ENCODE measurements at regions not wholly inside any gene's neighbourhood (a gene's known extent, or its start where the extent isn't known, plus 50 kb on each side); places are given as distances from the start of the nearest gene placed in this dataset.

DNA sequence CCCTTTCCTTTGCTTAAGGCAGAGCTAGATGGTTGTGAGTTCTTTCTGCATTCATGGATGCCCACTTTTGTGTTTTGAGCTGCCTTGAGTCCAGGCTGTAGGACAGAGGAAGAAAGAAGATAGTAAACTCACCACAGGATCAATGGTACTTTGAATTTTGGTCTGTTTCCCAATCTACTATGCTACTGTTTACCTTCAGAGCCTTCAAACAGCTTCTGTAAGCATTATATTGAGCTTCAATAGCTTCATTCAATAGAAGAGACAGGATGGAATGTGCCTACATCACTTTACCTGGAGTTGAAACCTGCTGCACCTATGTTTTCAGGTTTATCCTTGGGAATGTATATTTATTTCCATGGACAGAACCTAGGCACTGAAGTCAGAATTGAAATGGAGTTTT is 397.9 kb upstream of the DYNLRB2 start:
- H3K27ac ChIP-seq = no peak overlapping the region
- TF ChIP-seq, protein P1, sequence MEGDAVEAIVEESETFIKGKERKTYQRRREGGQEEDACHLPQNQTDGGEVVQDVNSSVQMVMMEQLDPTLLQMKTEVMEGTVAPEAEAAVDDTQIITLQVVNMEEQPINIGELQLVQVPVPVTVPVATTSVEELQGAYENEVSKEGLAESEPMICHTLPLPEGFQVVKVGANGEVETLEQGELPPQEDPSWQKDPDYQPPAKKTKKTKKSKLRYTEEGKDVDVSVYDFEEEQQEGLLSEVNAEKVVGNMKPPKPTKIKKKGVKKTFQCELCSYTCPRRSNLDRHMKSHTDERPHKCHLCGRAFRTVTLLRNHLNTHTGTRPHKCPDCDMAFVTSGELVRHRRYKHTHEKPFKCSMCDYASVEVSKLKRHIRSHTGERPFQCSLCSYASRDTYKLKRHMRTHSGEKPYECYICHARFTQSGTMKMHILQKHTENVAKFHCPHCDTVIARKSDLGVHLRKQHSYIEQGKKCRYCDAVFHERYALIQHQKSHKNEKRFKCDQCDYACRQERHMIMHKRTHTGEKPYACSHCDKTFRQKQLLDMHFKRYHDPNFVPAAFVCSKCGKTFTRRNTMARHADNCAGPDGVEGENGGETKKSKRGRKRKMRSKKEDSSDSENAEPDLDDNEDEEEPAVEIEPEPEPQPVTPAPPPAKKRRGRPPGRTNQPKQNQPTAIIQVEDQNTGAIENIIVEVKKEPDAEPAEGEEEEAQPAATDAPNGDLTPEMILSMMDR (IDR thresholded peaks at IDR 0.05; ENCODE audit: low read depth, low read length) = no peak
- no peak for DNase-seq (ENCODE audit: low read depth in 1 of 2, low spot score in 1 of 2)
- no peak overlapping the region for H3K4me3 ChIP-seq
- no peaks in the 10 kb centered on the region for H3K4me1 ChIP-seq (ENCODE audit: low read depth)
- H3K36me3 ChIP-seq = no peaks in the 10 kb centered on the region
- H3K9me3 ChIP-seq (ENCODE audit: low read depth) = no peaks in the 10 kb centered on the region
- peaks cover 3% of the 10 kb centered on the region for H3K27me3 ChIP-seq

- no peak for DNase-seq (ENCODE audit: low read depth in 1 of 2, low spot score in 1 of 2)
- TF ChIP-seq, protein P1 (IDR thresholded peaks at IDR 0.05; ENCODE audit: low read depth, low read length) = no peak
- Histone ChIP-seq H3K27me3 (peaks cover 3% of the 10 kb centered on the region), H3K4me1 (ENCODE audit: low read depth) (no peaks in the 10 kb centered on the region), H3K9me3 (ENCODE audit: low read depth) (no peaks in the 10 kb centered on the region), H3K4me3 (no peak overlapping the region), H3K36me3 (no peaks in the 10 kb centered on the region), H3K27ac (no peak overlapping the region)
These were observed 398.5 kb upstream of the DYNLRB2 start for GRCh38 chr16:80142281-80142680.

- no peak overlapping the region for H3K4me3 ChIP-seq
- H3K36me3 ChIP-seq = no peaks in the 10 kb centered on the region
- H3K27ac ChIP-seq = no peak overlapping the region
- DNase-seq (ENCODE audit: low read depth in 1 of 2, low spot score in 1 of 2) = no peak
- H3K27me3 ChIP-seq = peaks cover 41% of the 10 kb centered on the region
- no peaks in the 10 kb centered on the region for H3K4me1 ChIP-seq (ENCODE audit: low read depth)
- no peaks in the 10 kb centered on the region for H3K9me3 ChIP-seq (ENCODE audit: low read depth)
- TF ChIP-seq, protein P1 (IDR thresholded peaks at IDR 0.05; ENCODE audit: low read depth, low read length) = no peak
These were observed 411.0 kb upstream of the DYNLRB2 start for GRCh38 chr16:80129791-80130190.

DNA sequence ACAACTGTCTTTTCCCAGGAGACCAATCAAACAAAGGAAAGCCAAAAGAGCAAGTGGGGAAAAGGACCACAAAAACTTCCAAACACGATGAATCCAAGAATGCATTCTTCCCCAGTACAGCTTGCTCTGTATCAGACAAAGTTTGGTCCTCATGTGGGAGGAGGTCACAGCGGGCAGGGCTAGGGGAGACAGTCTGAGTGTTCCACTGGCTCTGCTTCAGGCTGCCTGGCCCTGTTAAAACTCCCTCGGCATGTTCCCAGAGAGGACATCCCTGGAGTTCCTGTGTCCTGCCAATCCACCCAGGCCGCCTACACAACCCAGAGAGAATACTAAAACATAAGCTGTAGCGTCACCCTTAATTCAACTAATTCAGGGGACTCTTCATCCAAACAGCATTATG is 415.1 kb upstream of the DYNLRB2 start:
- Histone ChIP-seq H3K9me3 (ENCODE audit: low read depth) (no peaks in the 10 kb centered on the region), H3K27me3 (peaks cover 44% of the 10 kb centered on the region), H3K4me3 (no peak overlapping the region), H3K4me1 (ENCODE audit: low read depth) (no peaks in the 10 kb centered on the region), H3K27ac (no peak overlapping the region), H3K36me3 (no peaks in the 10 kb centered on the region)
- TF ChIP-seq, protein P1 (IDR thresholded peaks at IDR 0.05; ENCODE audit: low read depth, low read length) = no peak
- DNase-seq (ENCODE audit: low read depth in 1 of 2, low spot score in 1 of 2) = no peak

DNA sequence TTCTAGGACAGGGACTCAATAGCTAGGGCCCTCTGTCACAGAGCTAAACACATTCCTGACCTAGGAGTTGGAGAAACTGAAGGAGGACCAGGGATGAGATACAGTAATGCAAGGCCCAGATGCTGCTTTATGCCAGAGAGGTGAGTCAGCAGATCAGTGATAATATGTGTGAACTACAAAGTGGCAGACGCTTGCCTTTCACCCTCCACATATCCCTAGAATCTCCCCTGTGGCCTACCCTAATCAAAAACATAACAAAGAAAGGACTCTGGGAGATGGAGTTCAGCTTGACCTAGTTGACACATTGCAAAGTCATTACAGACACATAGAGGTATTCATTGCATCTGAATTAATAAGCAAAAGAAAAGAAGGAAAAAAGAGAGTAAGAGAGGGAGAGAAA is 417.6 kb upstream of the DYNLRB2 start:
- no peaks in the 10 kb centered on the region for H3K36me3 ChIP-seq
- H3K4me3 ChIP-seq = no peak overlapping the region
- DNase-seq (ENCODE audit: low read depth in 1 of 2, low spot score in 1 of 2) = peak in 1 of 2 donors; percentile 1
- H3K4me1 ChIP-seq (ENCODE audit: low read depth) = no peaks in the 10 kb centered on the region
- no peaks in the 10 kb centered on the region for H3K9me3 ChIP-seq (ENCODE audit: low read depth)
- peaks cover 26% of the 10 kb centered on the region for H3K27me3 ChIP-seq
- TF ChIP-seq, protein P1 (IDR thresholded peaks at IDR 0.05; ENCODE audit: low read depth, low read length) = no peak
- H3K27ac ChIP-seq = no peak overlapping the region

GRCh38 chr16:80122115-80122514 is 418.7 kb upstream of the DYNLRB2 start:
- H3K4me3 ChIP-seq = no peak overlapping the region
- no peaks in the 10 kb centered on the region for H3K36me3 ChIP-seq
- TF ChIP-seq, protein P1 (IDR thresholded peaks at IDR 0.05; ENCODE audit: low read depth, low read length) = no peak
- peak; percentile 27 to 57 for DNase-seq (ENCODE audit: low read depth in 1 of 2, low spot score in 1 of 2)
- H3K27ac ChIP-seq = no peak overlapping the region
- H3K27me3 ChIP-seq = peaks cover 22% of the 10 kb centered on the region
- H3K9me3 ChIP-seq (ENCODE audit: low read depth) = no peaks in the 10 kb centered on the region
- no peaks in the 10 kb centered on the region for H3K4me1 ChIP-seq (ENCODE audit: low read depth)
